ENCODE measurements at regions not wholly inside any gene's neighbourhood (a gene's known extent, or its start where the extent isn't known, plus 50 kb on each side); places are given as distances from the start of the nearest gene placed in this dataset.
"Not testable (repeated sequence)": the region's sequence is repeated elsewhere in the genome, so short reads cannot be mapped to it uniquely, and the experiment has no call there.

GRCh38 chr4:127450276-127450675 lies 182.5 kb upstream of the INTU start:
- DNase-seq, result no peak
- Histone ChIP-seq H3K27me3 (ENCODE audit: control insufficient read depth, insufficient read depth, low read length) (no peaks in the 10 kb centered on the region), H3K36me3 (replicated peaks; ENCODE audit: control insufficient read depth, insufficient read depth, low read length) (no peaks in the 10 kb centered on the region), H3K4me3 (ENCODE audit: insufficient read depth, low read depth, low read length) (no peak overlapping the region)

GRCh38 chr4:127463883-127464282 lies 168.9 kb upstream of the INTU start:
- Histone ChIP-seq H3K27me3 (ENCODE audit: control insufficient read depth, insufficient read depth, low read length) (no peaks in the 10 kb centered on the region), H3K36me3 (replicated peaks; ENCODE audit: control insufficient read depth, insufficient read depth, low read length) (no peaks in the 10 kb centered on the region), H3K4me3 (ENCODE audit: insufficient read depth, low read depth, low read length) (no peak overlapping the region)
- no peak for DNase-seq

GRCh38 chr4:127469542-127469941 lies 163.2 kb upstream of the INTU start:
- no peaks in the 10 kb centered on the region for H3K27me3 ChIP-seq (ENCODE audit: control insufficient read depth, insufficient read depth, low read length)

GRCh38 chr4:127469959-127470809 lies 162.6 kb upstream of the INTU start:
- Histone ChIP-seq H3K36me3 (replicated peaks; ENCODE audit: control insufficient read depth, insufficient read depth, low read length) (no peaks in the 10 kb centered on the region), H3K4me3 (ENCODE audit: insufficient read depth, low read depth, low read length) (no peak overlapping the region), H3K27me3 (ENCODE audit: control insufficient read depth, insufficient read depth, low read length) (no peaks in the 10 kb centered on the region)
- no peak for DNase-seq

More at GRCh38 chr4:127469542-127469941, 163.2 kb upstream of the INTU start:
- no peak overlapping the region for H3K4me3 ChIP-seq (ENCODE audit: insufficient read depth, low read depth, low read length)
- DNase-seq, result no peak
- no peaks in the 10 kb centered on the region for H3K36me3 ChIP-seq (replicated peaks; ENCODE audit: control insufficient read depth, insufficient read depth, low read length)

GRCh38 chr4:127478271-127478670 lies 154.5 kb upstream of the INTU start:
- H3K4me3 ChIP-seq (ENCODE audit: insufficient read depth, low read depth, low read length); DNase-seq; H3K27me3 ChIP-seq (ENCODE audit: control insufficient read depth, insufficient read depth, low read length); H3K36me3 ChIP-seq (replicated peaks; ENCODE audit: control insufficient read depth, insufficient read depth, low read length): not testable (repeated sequence)

GRCh38 chr4:127479031-127479622 lies 153.6 kb upstream of the INTU start:
- DNase-seq, result peak; percentile 13
- Histone ChIP-seq H3K36me3 (replicated peaks; ENCODE audit: control insufficient read depth, insufficient read depth, low read length) (no peaks in the 10 kb centered on the region), H3K27me3 (ENCODE audit: control insufficient read depth, insufficient read depth, low read length) (no peaks in the 10 kb centered on the region), H3K4me3 (ENCODE audit: insufficient read depth, low read depth, low read length) (no peak overlapping the region)

- no peaks in the 10 kb centered on the region for H3K27me3 ChIP-seq (ENCODE audit: control insufficient read depth, insufficient read depth, low read length)
- no peak for DNase-seq
- no peak overlapping the region for H3K4me3 ChIP-seq (ENCODE audit: insufficient read depth, low read depth, low read length)
- no peaks in the 10 kb centered on the region for H3K36me3 ChIP-seq (replicated peaks; ENCODE audit: control insufficient read depth, insufficient read depth, low read length)
These were observed 150.7 kb upstream of the INTU start for GRCh38 chr4:127482049-127482448.

- Histone ChIP-seq H3K27me3 (ENCODE audit: control insufficient read depth, insufficient read depth, low read length) (no peaks in the 10 kb centered on the region), H3K36me3 (replicated peaks; ENCODE audit: control insufficient read depth, insufficient read depth, low read length) (no peaks in the 10 kb centered on the region), H3K4me3 (ENCODE audit: insufficient read depth, low read depth, low read length) (no peak overlapping the region)
- no peak for DNase-seq
These were observed 148.6 kb upstream of the INTU start for GRCh38 chr4:127484117-127484516.

- no peaks in the 10 kb centered on the region for H3K27me3 ChIP-seq (ENCODE audit: control insufficient read depth, insufficient read depth, low read length)
- no peak overlapping the region for H3K4me3 ChIP-seq (ENCODE audit: insufficient read depth, low read depth, low read length)
- H3K36me3 ChIP-seq (replicated peaks; ENCODE audit: control insufficient read depth, insufficient read depth, low read length), result no peaks in the 10 kb centered on the region
- no peak for DNase-seq
These were observed 146.5 kb upstream of the INTU start for GRCh38 chr4:127486248-127486647.

GRCh38 chr4:127491571-127491970 lies 141.2 kb upstream of the INTU start:
- DNase-seq, result no peak
- Histone ChIP-seq H3K36me3 (replicated peaks; ENCODE audit: control insufficient read depth, insufficient read depth, low read length) (no peaks in the 10 kb centered on the region), H3K4me3 (ENCODE audit: insufficient read depth, low read depth, low read length) (no peak overlapping the region), H3K27me3 (ENCODE audit: control insufficient read depth, insufficient read depth, low read length) (no peaks in the 10 kb centered on the region)

GRCh38 chr4:127496875-127497274 lies 135.9 kb upstream of the INTU start:
- not testable (repeated sequence) for H3K27me3 ChIP-seq (ENCODE audit: control insufficient read depth, insufficient read depth, low read length); DNase-seq; H3K4me3 ChIP-seq (ENCODE audit: insufficient read depth, low read depth, low read length); H3K36me3 ChIP-seq (replicated peaks; ENCODE audit: control insufficient read depth, insufficient read depth, low read length)

- Histone ChIP-seq H3K27me3 (ENCODE audit: control insufficient read depth, insufficient read depth, low read length) (no peaks in the 10 kb centered on the region), H3K36me3 (replicated peaks; ENCODE audit: control insufficient read depth, insufficient read depth, low read length) (no peaks in the 10 kb centered on the region)
These were observed 134.4 kb upstream of the INTU start for GRCh38 chr4:127498366-127498765.

GRCh38 chr4:127500242-127500641 lies 132.5 kb upstream of the INTU start:
- no peaks in the 10 kb centered on the region for H3K27me3 ChIP-seq (ENCODE audit: control insufficient read depth, insufficient read depth, low read length)
- H3K4me3 ChIP-seq (ENCODE audit: insufficient read depth, low read depth, low read length), result no peak overlapping the region
- DNase-seq, result no peak
- no peaks in the 10 kb centered on the region for H3K36me3 ChIP-seq (replicated peaks; ENCODE audit: control insufficient read depth, insufficient read depth, low read length)

More at GRCh38 chr4:127498366-127498765, 134.4 kb upstream of the INTU start:
- no peak overlapping the region for H3K4me3 ChIP-seq (ENCODE audit: insufficient read depth, low read depth, low read length)
- DNase-seq, result no peak

GRCh38 chr4:127501103-127501502 lies 131.7 kb upstream of the INTU start:
- H3K4me3 ChIP-seq (ENCODE audit: insufficient read depth, low read depth, low read length), result no peak overlapping the region
- no peaks in the 10 kb centered on the region for H3K36me3 ChIP-seq (replicated peaks; ENCODE audit: control insufficient read depth, insufficient read depth, low read length)
- no peak for DNase-seq
- no peaks in the 10 kb centered on the region for H3K27me3 ChIP-seq (ENCODE audit: control insufficient read depth, insufficient read depth, low read length)

GRCh38 chr4:127503111-127503510 lies 129.6 kb upstream of the INTU start:
- Histone ChIP-seq H3K4me3 (ENCODE audit: insufficient read depth, low read depth, low read length) (no peak overlapping the region), H3K36me3 (replicated peaks; ENCODE audit: control insufficient read depth, insufficient read depth, low read length) (no peaks in the 10 kb centered on the region), H3K27me3 (ENCODE audit: control insufficient read depth, insufficient read depth, low read length) (no peaks in the 10 kb centered on the region)
- DNase-seq, result peak; percentile 8

All from H7 (cell line).